Naive thymus-derived CD4-positive, alpha-beta T cell (primary cell): ENCODE measurements at regions not wholly inside any gene's neighbourhood (a gene's known extent, or its start where the extent isn't known, plus 50 kb on each side); places are given as distances from the start of the nearest gene placed in this dataset.

Source experiments
- ATAC-seq: fragments of 150-1000 bp; cut with Tn5 transposase; 2 replicates; pipeline ENCODE4 v1.10.0; 2021; ENCODE audit warnings: mild to moderate bottlenecking, moderate library complexity
- CTCF ChIA-PET: fragments of 350-600 bp; sonication (Branson Sonifier 250); formaldehyde crosslinking; loops from one replicate; lab custom pipeline; 2021; ENCODE audit warnings: antibody characterized with exemption; lab: Charles Lee
- POLR2A ChIA-PET: fragments of 350-600 bp; sonication (Branson Sonifier 250); formaldehyde crosslinking; loops from one replicate; lab custom pipeline; 2021; ENCODE audit warnings: antibody characterized with exemption, inconsistent platforms; lab: Charles Lee
- DNase-seq, 9 donors: peaks; one replicate each; pipeline versions ENCODE4 v3.0.0 to v3.0.0-alpha.2; 2020 to 2022; ENCODE audit warnings: mixed read lengths in 1 of 9
- H3K27ac ChIP-seq: one replicate; pipeline ENCODE4 v1.7.0; 2013; ENCODE audit warnings: mild to moderate bottlenecking, low read depth, low read length, moderate library complexity
- H3K27me3 ChIP-seq, 2 donors: one replicate each; pipeline ENCODE4 v1.7.0; 2013; ENCODE audit warnings: low read length in 2 of 2, mild to moderate bottlenecking in 2 of 2, moderate library complexity in 2 of 2; ENCODE audit not compliant: control insufficient read depth in 2 of 2, insufficient read depth in 2 of 2
- H3K36me3 ChIP-seq, 3 experiments: 1 replicate in 2 of 3; 2 replicates in 1 of 3; pipeline ENCODE4 v1.7.0; 2013; ENCODE audit warnings: low read length in 3 of 3, mild to moderate bottlenecking in 3 of 3, moderate library complexity in 1 of 3; ENCODE audit not compliant: insufficient read depth in 3 of 3, control insufficient read depth in 2 of 3
- H3K4me1 ChIP-seq, 2 donors: one replicate each; pipeline ENCODE4 v1.7.0; 2013; ENCODE audit warnings: low read length in 2 of 2, mild to moderate bottlenecking in 2 of 2, moderate library complexity in 1 of 2; ENCODE audit not compliant: control insufficient read depth in 2 of 2, insufficient read depth in 2 of 2
- H3K4me3 ChIP-seq: 2 replicates; pipeline ENCODE4 v1.7.0; 2013; ENCODE audit warnings: mild to moderate bottlenecking, low read length
- H3K9me3 ChIP-seq, 3 experiments: 1 replicate in 2 of 3; 2 replicates in 1 of 3; pipeline ENCODE4 v1.7.0; 2013; ENCODE audit warnings: low read length in 3 of 3; ENCODE audit not compliant: control insufficient read depth in 2 of 3
- H3K27ac Mint-ChIP-seq, 9 donors: one replicate each; pipeline ENCODE4 v1.8.0; 2020 to 2022; ENCODE audit warnings: mixed read lengths in 9 of 9, mild to moderate bottlenecking in 8 of 9, moderate library complexity in 5 of 9, inconsistent platforms in 2 of 9
- H3K27me3 Mint-ChIP-seq, 5 donors: one replicate each; pipeline ENCODE4 v1.8.0; 2021 to 2022; ENCODE audit warnings: mixed read lengths in 5 of 5, mild to moderate bottlenecking in 1 of 5
- H3K36me3 Mint-ChIP-seq, 5 donors: one replicate each; pipeline ENCODE4 v1.8.0; 2020 to 2022; ENCODE audit warnings: mixed read lengths in 5 of 5, mild to moderate bottlenecking in 3 of 5, inconsistent platforms in 1 of 5
- H3K4me1 Mint-ChIP-seq, 7 donors: one replicate each; pipeline ENCODE4 v1.8.0; 2020 to 2022; ENCODE audit warnings: mixed read lengths in 7 of 7, mild to moderate bottlenecking in 3 of 7, inconsistent platforms in 1 of 7
- H3K4me3 Mint-ChIP-seq, 10 donors: one replicate each; pipeline ENCODE4 v1.8.0; 2020 to 2022; ENCODE audit warnings: mild to moderate bottlenecking in 10 of 10, mixed read lengths in 10 of 10, moderate library complexity in 6 of 10, inconsistent platforms in 2 of 10
- H3K9me3 Mint-ChIP-seq, 11 donors: one replicate each; pipeline ENCODE4 v1.8.0; 2020 to 2022; ENCODE audit warnings: mixed read lengths in 11 of 11, mild to moderate bottlenecking in 4 of 11, inconsistent platforms in 1 of 11, moderate library complexity in 1 of 11
- intact Hi-C, 2 donors: fragments of 100-400 bp; cut with micrococcal nuclease; formaldehyde crosslinking; loops; one replicate each; pipeline ENCODE4 v1.15.1; 2023

GRCh38 chr10:62726638-62727037 is 77.9 kb upstream of the ADO start:
- Mint-ChIP-seq H3K36me3 (peaks cover 0 to 13% (median 0%) of the 10 kb centered on the region in 5 donors), H3K9me3 (peaks cover 0 to 2% (median 0%) of the 10 kb centered on the region in 11 donors), H3K27me3 (peaks cover 0 to 24% (median 0%) of the 10 kb centered on the region in 5 donors), H3K4me3 (no peak overlapping the region), H3K4me1 (peaks cover 0 to 53% (median 0%) of the 10 kb centered on the region in 7 donors), H3K27ac (no peak overlapping the region)
- H3K9me3 ChIP-seq, result no peaks in the 10 kb centered on the region
- no peaks in the 10 kb centered on the region for H3K27me3 ChIP-seq
- no peak overlapping the region for H3K4me3 ChIP-seq
- no peak for ATAC-seq
- intact Hi-C loops, result no loop called here
- peaks cover 0 to 6% of the 10 kb centered on the region in 2 donors for H3K4me1 ChIP-seq
- ChIA-PET CTCF (no interaction called here), POLR2A (interaction anchor here (0.7 kb wide), 1 partner anchor 53 kb away, joined by 3 read pairs; no protein-coding TSS in a partner anchor)
- no peak overlapping the region for H3K27ac ChIP-seq
- H3K36me3 ChIP-seq, result no peaks in the 10 kb centered on the region
- no peak for DNase-seq

- CTCF ChIA-PET, result interaction anchor here (0.6 kb wide), 1 partner anchor 498 kb away, joined by 3 read pairs; no protein-coding TSS in a partner anchor
- Mint-ChIP-seq H3K4me1 (peaks cover 0 to 53% (median 0%) of the 10 kb centered on the region in 7 donors), H3K4me3 (no peak overlapping the region), H3K36me3 (peaks cover 0 to 13% (median 0%) of the 10 kb centered on the region in 5 donors), H3K27ac (no peak overlapping the region), H3K9me3 (peaks cover 0 to 2% (median 0%) of the 10 kb centered on the region in 11 donors), H3K27me3 (peaks cover 0 to 22% (median 0%) of the 10 kb centered on the region in 5 donors)
- intact Hi-C loops, result loop anchor here in 1 of 2 donors (1.0 kb wide), 1 partner anchor 91 kb away; no protein-coding TSS in a partner anchor
- DNase-seq (no peak), ATAC-seq (no peak)
- POLR2A ChIA-PET, result no interaction called here
- Histone ChIP-seq H3K27ac (no peak overlapping the region), H3K4me1 (peaks cover 9 to 16% of the 10 kb centered on the region in 2 donors), H3K27me3 (no peaks in the 10 kb centered on the region), H3K4me3 (no peak overlapping the region), H3K9me3 (no peaks in the 10 kb centered on the region), H3K36me3 (no peaks in the 10 kb centered on the region)
Observed at GRCh38 chr10:62727934-62728333, 76.6 kb upstream of the ADO start.

GRCh38 chr10:62728479-62728878 is 76.0 kb upstream of the ADO start:
- Mint-ChIP-seq H3K36me3 (peaks cover 0 to 13% (median 0%) of the 10 kb centered on the region in 5 donors), H3K9me3 (peaks cover 0 to 2% (median 0%) of the 10 kb centered on the region in 11 donors), H3K4me1 (peaks cover 0 to 53% (median 0%) of the 10 kb centered on the region in 7 donors), H3K4me3 (peak overlapping the region in 1 of 10 donors; percentile 16), H3K27ac (no peak overlapping the region), H3K27me3 (peaks cover 0 to 19% (median 0%) of the 10 kb centered on the region in 5 donors)
- no peaks in the 10 kb centered on the region for H3K27me3 ChIP-seq
- POLR2A ChIA-PET, result no interaction called here
- H3K4me1 ChIP-seq, result peaks cover 14 to 20% of the 10 kb centered on the region in 2 donors
- no peaks in the 10 kb centered on the region for H3K36me3 ChIP-seq
- no peak overlapping the region for H3K4me3 ChIP-seq
- H3K27ac ChIP-seq, result no peak overlapping the region
- DNase-seq (no peak), ATAC-seq (no peak)
- H3K9me3 ChIP-seq, result no peaks in the 10 kb centered on the region
- CTCF ChIA-PET, result interaction anchor here (0.6 to 0.7 kb wide), 2 partner anchors 235 to 497 kb away, joined by 3 read pairs; no protein-coding TSS in a partner anchor
- intact Hi-C loops, result loop anchor here in 1 of 2 donors (1.0 kb wide), 1 partner anchor 91 kb away; no protein-coding TSS in a partner anchor

GRCh38 chr10:62732841-62733653 is 71.5 kb upstream of the ADO start:
- H3K4me3 ChIP-seq, result no peak overlapping the region
- DNase-seq (peak in 8 of 9 donors; percentile 54 to 83 (median 76)), ATAC-seq (peak; percentile 92)
- H3K4me1 Mint-ChIP-seq, result peaks cover 0 to 17% (median 0%) of the 10 kb centered on the region in 7 donors
- ChIA-PET CTCF (interaction anchor here (0.6 to 1.2 kb wide), 4 partner anchors 85 to 275 kb away, joined by 3 to 5 read pairs (median 4); no protein-coding TSS in a partner anchor), POLR2A (interaction anchor here (0.8 to 1.9 kb wide), 5 partner anchors 11 to 95 kb away, joined by 3 to 11 read pairs (median 4); partner anchors contain the start of gene ADO)
- no peaks in the 10 kb centered on the region for H3K36me3 ChIP-seq
- H3K27ac ChIP-seq, result peak overlapping the region; percentile 22
- peak overlapping the region in 2 of 9 donors; percentile 78 to 85 for H3K27ac Mint-ChIP-seq
- intact Hi-C loops, result loop anchor here (1.0 to 10.0 kb wide), 17 partner anchors 16 to 741 kb away; partner anchors contain the start of genes ADO (in 2 of the 2), EGR2 (in 2 of the 2) and NRBF2 (in 1 of the 2)
- peaks cover 0 to 9% (median 0%) of the 10 kb centered on the region in 5 donors for H3K36me3 Mint-ChIP-seq
- H3K9me3 Mint-ChIP-seq, result peaks cover 0 to 2% (median 0%) of the 10 kb centered on the region in 11 donors
- H3K9me3 ChIP-seq, result no peaks in the 10 kb centered on the region
- H3K27me3 Mint-ChIP-seq, result peaks cover 0 to 14% (median 0%) of the 10 kb centered on the region in 5 donors
- peak overlapping the region in 7 of 10 donors; percentile 14 to 72 (median 65) for H3K4me3 Mint-ChIP-seq
- H3K27me3 ChIP-seq, result no peaks in the 10 kb centered on the region
- H3K4me1 ChIP-seq, result peaks cover 24 to 49% of the 10 kb centered on the region in 2 donors

- Mint-ChIP-seq H3K36me3 (peaks cover 0 to 11% (median 0%) of the 10 kb centered on the region in 5 donors), H3K4me3 (peak overlapping the region in 6 of 10 donors; percentile 14 to 72 (median 57)), H3K27ac (peak overlapping the region in 2 of 9 donors; percentile 78 to 85), H3K4me1 (peaks cover 0 to 13% (median 0%) of the 10 kb centered on the region in 7 donors), H3K27me3 (peaks cover 0 to 12% (median 0%) of the 10 kb centered on the region in 5 donors), H3K9me3 (peaks cover 0 to 4% (median 0%) of the 10 kb centered on the region in 11 donors)
- H3K9me3 ChIP-seq, result no peaks in the 10 kb centered on the region
- H3K4me1 ChIP-seq, result peaks cover 24 to 49% of the 10 kb centered on the region in 2 donors
- no peak overlapping the region for H3K27ac ChIP-seq
- POLR2A ChIA-PET, result interaction anchor here (0.5 to 1.9 kb wide), 6 partner anchors 10 to 228 kb away, joined by 3 to 11 read pairs (median 4); partner anchors contain the start of gene ADO
- H3K27me3 ChIP-seq, result no peaks in the 10 kb centered on the region
- CTCF ChIA-PET, result interaction anchor here (1.1 to 1.2 kb wide), 2 partner anchors 85 to 96 kb away, joined by 4 to 5 read pairs; no protein-coding TSS in a partner anchor
- no peaks in the 10 kb centered on the region for H3K36me3 ChIP-seq
- DNase-seq, result peak in 3 of 9 donors; percentile 1 to 30 (median 1)
- H3K4me3 ChIP-seq, result no peak overlapping the region
- intact Hi-C loops, result loop anchor here (1.0 to 10.0 kb wide), 17 partner anchors 16 to 741 kb away; partner anchors contain the start of genes ADO (in 2 of the 2), EGR2 (in 2 of the 2) and NRBF2 (in 1 of the 2)
- peak; percentile 6 for ATAC-seq
Observed at GRCh38 chr10:62733654-62734293, 70.7 kb upstream of the ADO start.
